ACC112 (cell line): ENCODE measurements at regions not wholly inside any gene's neighbourhood (a gene's known extent, or its start where the extent isn't known, plus 50 kb on each side); places are given as distances from the start of the nearest gene placed in this dataset.
"Not testable (repeated sequence)": the region's sequence is repeated elsewhere in the genome, so short reads cannot be mapped to it uniquely, and the experiment has no call there.

Source experiments
- H2AFZ ChIP-seq: fragments of 200-600 bp; sonication (generic); one replicate; pipeline ENCODE4 v1.6.0; 2017; ENCODE audit warnings: antibody characterized with exemption, low read length; ENCODE audit not compliant: unreplicated experiment
- H3K27ac ChIP-seq: fragments of 200-600 bp; sonication (generic); 2 replicates; pipeline ENCODE4 v1.5.1; 2014; ENCODE audit warnings: low read depth, mild to moderate bottlenecking, antibody characterized with exemption, low read length, moderate library complexity
- H3K27me3 ChIP-seq: fragments of 200-600 bp; sonication (generic); 2 replicates; pipeline ENCODE4 v1.6.1; 2014; ENCODE audit warnings: mild to moderate bottlenecking, antibody characterized with exemption, low read length, moderate library complexity, mixed read lengths; ENCODE audit not compliant: insufficient read depth
- H3K36me3 ChIP-seq: fragments of 200-600 bp; sonication (generic); 2 replicates; pipeline ENCODE4 v1.6.1; 2016; ENCODE audit warnings: mild to moderate bottlenecking, antibody characterized with exemption, low read length, moderate library complexity, mixed read lengths; ENCODE audit not compliant: insufficient read depth
- H3K4me1 ChIP-seq: fragments of 200-600 bp; sonication (generic); one replicate; pipeline ENCODE4 v1.6.1; 2016; ENCODE audit warnings: low read length, mixed read lengths; ENCODE audit not compliant: insufficient read depth, unreplicated experiment, control insufficient read depth
- H3K4me3 ChIP-seq: fragments of 200-600 bp; sonication (generic); 2 replicates; pipeline ENCODE4 v1.5.1; 2014; ENCODE audit warnings: mild to moderate bottlenecking, low read depth, low read length
- H3K79me2 ChIP-seq: fragments of 200-600 bp; sonication (generic); one replicate; pipeline ENCODE4 v1.6.0; 2016; ENCODE audit warnings: low read length; ENCODE audit not compliant: control insufficient read depth, unreplicated experiment, insufficient read depth

GRCh38 chr11:24407733-24408132 is 89.1 kb upstream of the LUZP2 start:
- no peak overlapping the region for H3K27ac ChIP-seq
- H3K4me3 ChIP-seq: no peak overlapping the region
- H3K79me2 ChIP-seq: no peaks in the 10 kb centered on the region
- H3K36me3 ChIP-seq: no peaks in the 10 kb centered on the region
- H3K27me3 ChIP-seq: no peaks in the 10 kb centered on the region
- H2AFZ ChIP-seq: no peak overlapping the region
- no peaks in the 10 kb centered on the region for H3K4me1 ChIP-seq

GRCh38 chr11:24408202-24408601 is 88.7 kb upstream of the LUZP2 start:
- H3K79me2 ChIP-seq: no peaks in the 10 kb centered on the region
- H3K36me3 ChIP-seq: no peaks in the 10 kb centered on the region
- no peaks in the 10 kb centered on the region for H3K27me3 ChIP-seq
- H3K27ac ChIP-seq: no peak overlapping the region
- H2AFZ ChIP-seq: no peak overlapping the region
- H3K4me3 ChIP-seq: no peak overlapping the region
- H3K4me1 ChIP-seq: no peaks in the 10 kb centered on the region

- Histone ChIP-seq H3K79me2 (no peaks in the 10 kb centered on the region), H3K4me1 (no peaks in the 10 kb centered on the region), H2AFZ (no peak overlapping the region), H3K27me3 (no peaks in the 10 kb centered on the region), H3K36me3 (no peaks in the 10 kb centered on the region), H3K27ac (no peak overlapping the region), H3K4me3 (no peak overlapping the region)
These were observed 85.1 kb upstream of the LUZP2 start for GRCh38 chr11:24411791-24412190.

- H3K4me3 ChIP-seq: no peak overlapping the region
- no peaks in the 10 kb centered on the region for H3K36me3 ChIP-seq
- no peak overlapping the region for H2AFZ ChIP-seq
- H3K79me2 ChIP-seq: no peaks in the 10 kb centered on the region
- H3K27me3 ChIP-seq: no peaks in the 10 kb centered on the region
- no peaks in the 10 kb centered on the region for H3K4me1 ChIP-seq
- H3K27ac ChIP-seq: no peak overlapping the region
These were observed 84.1 kb upstream of the LUZP2 start for GRCh38 chr11:24412722-24413121.

- H3K36me3 ChIP-seq: no peaks in the 10 kb centered on the region
- H3K79me2 ChIP-seq: no peaks in the 10 kb centered on the region
- H3K4me3 ChIP-seq: no peak overlapping the region
- no peak overlapping the region for H3K27ac ChIP-seq
- no peaks in the 10 kb centered on the region for H3K27me3 ChIP-seq
- H2AFZ ChIP-seq: no peak overlapping the region
- H3K4me1 ChIP-seq: no peaks in the 10 kb centered on the region
These were observed 83.5 kb upstream of the LUZP2 start for GRCh38 chr11:24413391-24413790.

GRCh38 chr11:24415955-24416636 is 80.8 kb upstream of the LUZP2 start:
- H3K4me3 ChIP-seq, H3K79me2 ChIP-seq, H3K36me3 ChIP-seq, H2AFZ ChIP-seq, H3K27ac ChIP-seq, H3K4me1 ChIP-seq, H3K27me3 ChIP-seq: not testable (repeated sequence)

GRCh38 chr11:24421766-24422165 is 75.1 kb upstream of the LUZP2 start:
- H3K27ac ChIP-seq: no peak overlapping the region
- H3K4me1 ChIP-seq: no peaks in the 10 kb centered on the region
- H3K79me2 ChIP-seq: no peaks in the 10 kb centered on the region
- no peaks in the 10 kb centered on the region for H3K36me3 ChIP-seq
- no peaks in the 10 kb centered on the region for H3K27me3 ChIP-seq
- H3K4me3 ChIP-seq: no peak overlapping the region
- no peak overlapping the region for H2AFZ ChIP-seq

GRCh38 chr11:24422376-24422775 is 74.5 kb upstream of the LUZP2 start:
- no peaks in the 10 kb centered on the region for H3K36me3 ChIP-seq
- H3K27me3 ChIP-seq: no peaks in the 10 kb centered on the region
- H3K27ac ChIP-seq: no peak overlapping the region
- no peak overlapping the region for H2AFZ ChIP-seq
- no peaks in the 10 kb centered on the region for H3K4me1 ChIP-seq
- no peak overlapping the region for H3K4me3 ChIP-seq
- no peaks in the 10 kb centered on the region for H3K79me2 ChIP-seq

- Histone ChIP-seq H3K27me3 (no peaks in the 10 kb centered on the region), H3K4me1 (no peaks in the 10 kb centered on the region), H3K36me3 (no peaks in the 10 kb centered on the region), H3K27ac (no peak overlapping the region), H2AFZ (no peak overlapping the region), H3K79me2 (no peaks in the 10 kb centered on the region), H3K4me3 (no peak overlapping the region)
These were observed 59.7 kb upstream of the LUZP2 start for GRCh38 chr11:24437123-24437522.
